GM19324 (cell line): ENCODE measurements at regions not wholly inside any gene's neighbourhood (a gene's known extent, or its start where the extent isn't known, plus 50 kb on each side); places are given as distances from the start of the nearest gene placed in this dataset.

Experiments
- ATAC-seq: cut with Tn5 transposase; IDR thresholded peaks from one replicate; pipeline ENCODE4 v1.9.1; 2021; ENCODE audit warnings: mild to moderate bottlenecking, moderate library complexity; ENCODE audit not compliant: unreplicated experiment, low FRiP score

GRCh38 chr18:51397347-51397962, 200.0 kb upstream of the MEX3C start:
- no peak for ATAC-seq

DNA sequence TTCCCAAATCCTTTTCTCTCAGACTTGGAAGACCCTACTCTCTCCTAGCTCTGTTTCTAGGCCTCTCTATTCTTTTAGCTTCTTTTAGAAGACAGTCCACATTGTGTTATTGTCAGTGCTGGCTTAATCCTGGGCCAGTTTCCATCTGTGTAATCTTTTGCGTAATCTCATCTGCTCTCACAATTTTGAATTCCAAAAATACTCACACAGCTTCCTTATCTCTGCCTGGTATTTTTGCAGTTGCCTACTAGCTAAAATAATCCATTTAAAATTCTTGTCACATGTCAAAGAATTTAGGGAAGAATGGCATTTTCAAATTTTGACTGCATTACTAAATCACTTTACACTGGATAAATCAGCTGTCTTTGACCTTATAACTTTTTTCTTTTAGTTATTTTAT, 200.6 kb upstream of the MEX3C start:
- ATAC-seq = no peak

DNA sequence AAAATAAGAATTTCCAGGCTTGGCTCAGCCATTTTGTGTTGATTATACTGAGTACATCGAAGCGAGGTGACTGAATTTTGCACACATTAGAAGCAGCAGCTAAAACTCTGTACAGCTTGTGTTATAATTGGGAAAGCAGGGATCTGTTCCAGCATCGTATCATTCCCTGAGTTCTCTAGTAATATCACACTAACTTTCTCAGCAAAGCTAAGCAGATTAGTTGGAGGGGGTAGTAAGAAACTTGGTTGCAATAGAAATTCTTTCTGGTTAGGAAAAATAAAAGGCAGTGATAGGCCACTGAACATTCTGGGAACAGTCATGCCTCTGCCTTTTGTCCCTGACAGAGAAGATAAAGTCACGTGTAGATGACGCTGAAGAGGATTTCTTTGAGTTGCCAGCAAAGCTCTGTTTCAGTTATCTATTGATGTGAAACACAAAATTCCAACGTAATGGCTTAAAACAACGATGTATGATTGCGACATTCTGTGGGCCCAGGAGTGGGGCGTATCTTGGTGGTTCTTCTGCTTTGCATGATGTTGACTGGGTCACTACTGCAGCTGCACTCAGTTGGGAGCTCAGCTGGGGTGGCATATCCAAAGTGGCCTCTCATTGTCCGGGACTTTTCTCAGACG, 202.1 kb upstream of the MEX3C start:
- no peak for ATAC-seq

DNA sequence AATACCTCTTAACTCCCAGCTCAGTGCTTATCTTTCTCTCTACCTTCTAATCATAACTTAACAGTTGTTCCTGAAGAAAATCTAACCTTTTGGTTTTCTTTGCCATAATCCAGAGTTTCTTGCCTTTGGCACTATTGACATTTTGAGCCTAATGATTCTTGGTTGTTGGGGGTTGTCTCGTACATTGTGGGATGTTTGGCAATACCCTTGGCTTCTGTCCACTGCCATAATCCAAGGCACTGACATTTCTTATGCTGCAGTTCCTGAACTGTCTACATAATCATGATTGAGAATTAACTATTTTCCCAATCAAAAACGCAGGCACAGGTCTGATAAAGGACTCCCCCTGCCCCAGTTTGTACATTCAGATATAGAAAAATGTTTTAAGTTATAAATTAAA, 203.2 kb upstream of the MEX3C start:
- ATAC-seq = no peak

- ATAC-seq = no peak
These were observed 204.4 kb upstream of the MEX3C start for GRCh38 chr18:51401912-51402311.

DNA sequence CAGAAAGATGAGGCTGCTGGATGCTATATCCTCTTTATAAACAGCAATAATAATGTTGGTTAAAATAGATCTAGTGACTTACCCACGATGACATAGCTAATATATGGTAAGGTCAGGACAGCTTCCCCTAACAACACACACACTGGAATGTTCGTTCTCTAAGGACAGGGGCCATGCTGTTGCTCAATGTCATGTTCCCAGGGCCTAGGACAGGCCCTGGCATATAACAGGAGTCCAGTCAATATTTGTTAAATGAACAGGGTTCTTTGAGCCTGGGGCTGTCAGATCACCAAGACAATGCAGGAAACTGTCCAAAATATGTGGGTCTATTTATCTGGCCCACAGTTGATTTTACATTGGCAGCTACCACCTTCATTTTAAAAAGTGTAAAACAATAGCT, 207.1 kb upstream of the MEX3C start:
- no peak for ATAC-seq

- no peak for ATAC-seq
These were observed 208.4 kb upstream of the MEX3C start for GRCh38 chr18:51405683-51406477.

- ATAC-seq = no peak
These were observed 220.4 kb upstream of the MEX3C start for GRCh38 chr18:51417643-51418483.

DNA sequence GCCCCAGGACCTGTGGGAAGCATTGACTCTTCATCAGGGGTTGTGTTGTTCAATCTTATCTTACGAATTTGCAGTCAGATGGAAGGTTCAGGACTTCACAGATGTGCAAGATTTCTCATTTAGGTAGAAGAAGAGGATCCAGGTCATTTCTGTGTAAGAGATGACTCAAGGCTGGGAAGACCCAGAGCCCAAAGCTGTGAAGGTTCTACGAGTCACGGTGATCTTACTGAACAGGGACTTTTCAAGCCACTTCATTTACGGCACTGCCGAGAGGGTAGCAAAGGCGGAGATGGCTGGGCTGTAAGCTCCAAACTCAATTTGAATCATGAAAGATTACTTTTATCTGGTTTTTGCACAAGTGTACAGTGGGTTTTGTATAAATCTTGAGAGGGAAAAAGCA, 228.0 kb upstream of the MEX3C start:
- no peak for ATAC-seq

DNA sequence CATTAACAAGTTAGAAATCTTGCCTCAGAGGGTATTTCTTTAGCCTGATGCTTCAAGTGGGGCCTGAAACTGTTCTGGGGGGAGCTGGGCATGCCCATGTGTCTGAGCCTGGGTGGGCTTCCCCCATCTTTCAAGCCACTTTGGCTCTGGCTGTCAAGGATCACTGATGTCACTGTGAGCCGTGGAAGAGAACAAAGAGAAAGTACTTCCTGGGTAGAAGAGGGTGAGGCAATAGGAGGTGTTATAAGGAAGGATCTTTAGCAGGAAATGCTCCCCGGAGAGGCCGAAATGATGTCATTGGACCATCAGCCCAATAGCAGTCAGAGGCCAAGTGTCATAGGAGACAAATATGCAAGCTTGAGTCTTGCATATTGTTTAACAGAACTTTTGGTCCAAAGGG, 228.4 kb upstream of the MEX3C start:
- no peak for ATAC-seq

DNA sequence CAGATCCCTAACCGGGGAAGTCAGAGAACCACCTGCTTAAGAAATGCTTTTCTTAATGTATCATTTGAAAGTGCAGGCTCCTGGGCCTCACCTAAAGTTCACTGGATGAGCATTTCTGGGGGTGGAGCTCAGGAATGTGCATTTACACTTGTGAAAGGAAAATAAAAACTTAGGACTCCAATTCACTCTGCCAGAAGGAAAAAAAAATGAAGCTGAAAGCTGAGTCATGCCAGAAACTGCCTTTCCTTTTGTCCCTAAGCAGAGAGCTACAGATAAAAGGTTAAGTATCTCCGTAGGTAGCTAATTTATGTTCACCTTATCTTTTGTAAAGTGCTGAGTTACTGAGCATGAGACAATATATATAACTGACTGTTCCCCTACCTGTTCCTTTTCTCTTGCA, 229.5 kb upstream of the MEX3C start:
- ATAC-seq = no peak

DNA sequence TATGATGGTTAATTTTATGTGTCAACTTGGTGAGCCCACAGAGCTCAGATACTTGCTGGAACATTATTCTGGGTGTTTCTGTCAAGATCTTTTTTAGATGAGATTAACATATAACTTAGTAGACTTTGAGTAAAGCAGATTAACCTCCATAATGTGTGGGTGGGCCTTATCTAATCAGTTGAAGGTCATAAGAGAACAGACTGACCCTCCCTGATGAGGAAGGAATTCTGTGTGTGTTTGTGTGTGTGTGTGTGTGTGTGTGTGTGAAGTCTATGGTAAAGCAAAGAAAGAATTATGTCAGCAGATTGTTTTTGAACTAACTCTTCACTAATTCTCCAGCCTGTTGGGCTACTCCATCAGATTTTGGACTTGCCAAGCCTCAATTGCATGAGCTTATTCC, 232.2 kb upstream of the MEX3C start:
- ATAC-seq = no peak

GRCh38 chr18:51430538-51430937, 233.1 kb upstream of the MEX3C start:
- ATAC-seq = no peak

DNA sequence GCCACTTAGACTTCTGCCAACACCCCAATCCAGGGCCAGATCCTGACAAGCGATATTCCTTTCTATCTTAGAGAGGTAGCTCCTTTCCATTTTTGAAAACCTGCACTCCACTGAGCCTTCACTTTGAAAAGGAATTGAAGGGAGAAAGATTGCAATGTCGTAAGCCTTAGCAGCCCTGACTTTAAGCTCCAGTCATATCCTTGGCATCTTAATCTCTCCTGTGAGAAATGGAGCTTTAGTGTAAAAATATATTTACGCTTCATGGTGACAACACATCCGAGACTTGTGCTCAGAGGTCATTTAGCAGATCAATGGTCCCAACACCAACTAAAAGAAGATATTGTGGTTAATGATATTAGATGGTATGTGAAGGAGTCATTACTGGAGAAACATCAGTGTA, 235.8 kb upstream of the MEX3C start:
- ATAC-seq = no peak

- no peak for ATAC-seq
These were observed 236.4 kb upstream of the MEX3C start for GRCh38 chr18:51433881-51434280.

DNA sequence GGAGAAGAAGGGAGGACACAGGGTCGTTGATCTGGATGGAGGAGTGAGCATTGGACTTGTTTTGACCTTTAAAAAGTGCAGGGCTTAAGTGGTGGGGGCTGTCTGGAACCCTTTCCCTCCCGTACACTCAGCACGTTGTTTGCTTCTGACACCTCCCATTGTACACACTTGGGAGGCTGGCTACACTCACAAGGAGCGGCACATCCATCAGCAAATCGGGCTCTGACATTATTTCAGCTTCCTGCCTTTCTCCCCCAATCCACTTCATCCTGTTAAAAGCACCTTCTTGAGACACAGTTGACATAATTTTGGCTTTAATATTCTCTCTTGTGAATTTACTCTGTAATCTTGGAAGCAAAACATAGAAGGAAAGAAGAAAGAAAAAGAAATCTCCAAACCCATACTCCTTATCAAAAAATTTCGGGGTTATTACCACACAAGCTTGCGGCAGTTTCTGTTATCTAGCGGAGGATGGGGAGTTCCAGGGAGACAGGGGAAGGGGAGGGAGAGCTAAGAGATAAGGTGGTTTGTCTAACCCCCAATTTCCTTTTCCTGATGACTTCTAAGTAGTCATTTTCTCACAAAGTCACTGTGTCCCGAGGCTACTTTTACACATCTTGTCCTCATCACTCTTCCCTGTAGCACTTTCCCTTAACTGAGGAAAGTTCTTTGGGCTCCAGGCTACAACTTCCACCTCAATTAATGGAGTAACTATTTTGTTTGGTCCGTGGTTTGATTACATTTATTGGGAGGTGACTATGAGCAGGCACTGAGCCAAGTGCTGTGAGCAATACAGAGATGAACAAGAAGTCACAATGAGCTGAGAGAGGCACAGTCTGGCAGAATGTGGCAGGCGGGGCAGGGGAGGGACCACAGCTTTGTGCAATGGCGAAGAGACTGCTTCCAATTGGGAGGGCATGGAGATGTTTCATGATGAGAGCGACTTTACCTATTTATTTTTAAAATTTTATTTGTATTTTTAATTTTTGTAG, 240.1 kb upstream of the MEX3C start:
- ATAC-seq = no peak

DNA sequence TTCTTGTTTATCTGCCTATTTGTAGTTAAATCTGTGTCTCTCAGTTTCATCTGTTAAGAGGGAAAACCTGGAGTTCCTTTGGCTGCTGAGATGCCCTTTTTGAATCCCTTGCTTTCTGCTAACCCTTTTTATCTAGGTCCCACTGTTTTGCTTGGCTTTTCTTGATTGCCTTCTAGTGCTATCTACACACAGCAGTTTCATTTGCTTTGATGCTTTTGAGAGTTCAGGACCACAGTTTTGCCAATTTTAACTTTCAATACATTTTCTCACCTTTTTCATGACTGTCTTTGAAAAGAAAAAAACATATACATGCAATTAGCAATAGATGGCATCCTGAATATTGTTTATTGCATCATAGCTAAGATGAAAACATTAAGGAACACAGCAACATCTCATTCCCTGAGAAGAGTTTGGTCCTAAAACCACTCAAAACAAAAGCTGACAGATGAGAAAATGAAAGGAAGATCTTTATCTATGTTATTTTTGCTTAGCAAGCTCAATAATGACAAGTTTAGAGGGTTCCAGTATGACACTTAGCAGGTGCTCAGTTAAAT, 241.4 kb upstream of the MEX3C start:
- no peak for ATAC-seq

- ATAC-seq = no peak
These were observed 244.5 kb upstream of the MEX3C start for GRCh38 chr18:51442012-51442411.

GRCh38 chr18:51446571-51447210, 249.2 kb upstream of the MEX3C start:
- ATAC-seq = no peak
